ENCODE measurements at regions not wholly inside any gene's neighbourhood (a gene's known extent, or its start where the extent isn't known, plus 50 kb on each side); places are given as distances from the start of the nearest gene placed in this dataset.
A peak's percentile ranks its signal among the peaks of the same experiment; 100 is the strongest.

GRCh38 chr3:30259730-30260129, 346.7 kb upstream of the TGFBR2 start:
- Mint-ChIP-seq H3K36me3 (peaks cover 19% of the 10 kb centered on the region), H3K27ac (peak overlapping the region; percentile 79; the same call in 1 of the 2 replicates)
- POLR2A ChIA-PET: interaction anchor here (1.3 kb wide), 1 partner anchor 435 kb away, joined by 3 read pairs; no protein-coding TSS in a partner anchor

GRCh38 chr3:30260762-30261161, 345.6 kb upstream of the TGFBR2 start:
- ATAC-seq: no peak
- Mint-ChIP-seq H3K27me3 (ENCODE audit: low read depth) (peaks cover 25% of the 10 kb centered on the region), H3K27ac (no peak overlapping the region), H3K4me1 (peaks cover 51% of the 10 kb centered on the region), H3K4me3 (no peak overlapping the region), H3K9me3 (peaks cover 47% of the 10 kb centered on the region), H3K36me3 (peaks cover 18% of the 10 kb centered on the region)
- DNase-seq (ENCODE audit: low spot score): no peak
- CTCF ChIA-PET: interaction anchor here (1.2 kb wide), 1 partner anchor 432 kb away, joined by 3 read pairs; no protein-coding TSS in a partner anchor
- POLR2A ChIA-PET: no interaction called here
- TF ChIP-seq FOXK1 (CRISPR knock-in tag; IDR thresholded peaks at IDR 0.05): no peak
- no peak for TF ChIP-seq ZNF425 (CRISPR knock-in tag; conservative IDR thresholded peaks at IDR 0.05)
- TF ChIP-seq JAZF1 (CRISPR knock-in tag; IDR thresholded peaks at IDR 0.05): no peak
- TF ChIP-seq ELF4 (CRISPR knock-in tag; IDR thresholded peaks at IDR 0.05; ENCODE audit: low read depth): no peak
- no peak for TF ChIP-seq CREM (CRISPR knock-in tag; IDR thresholded peaks at IDR 0.05)
- TF ChIP-seq HMGA2 (CRISPR knock-in tag; IDR thresholded peaks at IDR 0.05): no peak
- TF ChIP-seq ZNF281 (CRISPR knock-in tag; IDR thresholded peaks at IDR 0.05): no peak
- TF ChIP-seq SP1 (CRISPR knock-in tag; conservative IDR thresholded peaks at IDR 0.05): no peak
- no peak for TF ChIP-seq ZNF263 (CRISPR knock-in tag; IDR thresholded peaks at IDR 0.05; ENCODE audit: low read depth)
- no peak for TF ChIP-seq ETV6 (CRISPR knock-in tag; IDR thresholded peaks at IDR 0.05)
- no peak for TF ChIP-seq NR3C1 (CRISPR knock-in tag; conservative IDR thresholded peaks at IDR 0.05; ENCODE audit: low read depth)
- no peak for TF ChIP-seq ATF3 (CRISPR knock-in tag; conservative IDR thresholded peaks at IDR 0.05)
- no peak for TF ChIP-seq IRF2 (CRISPR knock-in tag; IDR thresholded peaks at IDR 0.05; ENCODE audit: borderline replicate concordance, low read depth)
- TF ChIP-seq USF1 (CRISPR knock-in tag; IDR thresholded peaks at IDR 0.05): no peak
- TF ChIP-seq NFE2L1 (CRISPR knock-in tag; IDR thresholded peaks at IDR 0.05): no peak

More at GRCh38 chr3:30259730-30260129, 346.7 kb upstream of the TGFBR2 start:
- no peak for TF ChIP-seq OVOL2 (CRISPR knock-in tag; IDR thresholded peaks at IDR 0.05; ENCODE audit: borderline replicate concordance)
- TF ChIP-seq TEAD1 (CRISPR knock-in tag; IDR thresholded peaks at IDR 0.05): peak; percentile 65; the same call in 1 of the 2 replicates
- TF ChIP-seq GTF2I (CRISPR knock-in tag; conservative IDR thresholded peaks at IDR 0.05): 0 out of 2 replicates have a peak, but pooled peaks have one; percentile 27
- TF ChIP-seq E2F1 (CRISPR knock-in tag; IDR thresholded peaks at IDR 0.05): no peak
- TF ChIP-seq ZNF423 (CRISPR knock-in tag; IDR thresholded peaks at IDR 0.05): peak; percentile 72
- no peak for DNase-seq (ENCODE audit: low spot score)
- CTCF ChIA-PET: interaction anchor here (0.7 to 1.2 kb wide), 4 partner anchors 59 to 1592 kb away, joined by 3 to 4 read pairs (median 3); no protein-coding TSS in a partner anchor
- Mint-ChIP-seq H3K9me3 (peaks cover 44% of the 10 kb centered on the region), H3K27me3 (ENCODE audit: low read depth) (peaks cover 23% of the 10 kb centered on the region), H3K4me3 (no peak overlapping the region), H3K4me1 (peaks cover 50% of the 10 kb centered on the region)
- ATAC-seq: peak; percentile 61
